RPMI8226 (cell line): ENCODE measurements at regions not wholly inside any gene's neighbourhood (a gene's known extent, or its start where the extent isn't known, plus 50 kb on each side); places are given as distances from the start of the nearest gene placed in this dataset.
"Not testable (repeated sequence)": the region's sequence is repeated elsewhere in the genome, so short reads cannot be mapped to it uniquely, and the experiment has no call there.

Experiments used
- DNase-seq: peaks from one replicate; pipeline ENCODE4 v3.0.0-alpha.2; 2015

DNA sequence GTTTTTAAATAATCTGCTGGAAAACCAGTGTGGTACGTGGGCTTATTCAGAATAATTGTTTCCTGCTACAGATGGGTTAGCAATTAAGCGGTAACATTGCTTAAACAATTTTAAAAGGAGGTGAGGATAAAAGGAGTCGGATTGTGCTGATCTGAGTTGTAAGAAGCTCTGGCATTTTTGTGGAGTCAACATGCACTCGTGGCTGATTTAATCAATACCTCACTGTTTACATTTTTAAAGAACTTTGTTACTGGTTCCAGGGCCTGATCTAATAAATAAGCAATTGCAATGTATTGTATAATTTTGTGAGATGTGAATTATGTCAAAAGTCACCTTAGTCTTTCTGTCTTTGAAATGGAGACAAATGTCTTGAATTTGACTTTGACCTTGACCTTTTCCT is 474.0 kb downstream of the SETD4 start:
- DNase-seq: no peak

DNA sequence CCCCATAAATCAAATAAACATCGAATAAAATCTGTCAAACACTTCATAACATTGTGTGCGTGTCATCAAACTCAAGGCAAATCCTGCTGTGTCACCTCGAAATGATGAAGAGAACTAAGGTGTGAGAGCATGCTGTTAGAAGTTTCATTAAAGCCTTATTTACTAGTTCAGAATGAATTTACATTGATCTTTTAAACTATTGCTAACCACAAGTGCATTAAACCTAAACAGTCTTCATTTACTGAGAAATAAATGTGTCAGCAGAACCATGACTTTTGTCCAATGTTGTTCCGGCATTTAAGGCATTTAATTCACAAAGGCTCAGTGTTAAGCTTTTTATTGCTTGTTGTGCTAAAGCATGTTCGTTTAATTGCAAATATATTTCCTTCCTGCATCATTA is 474.4 kb downstream of the SETD4 start:
- DNase-seq: no peak

- no peak for DNase-seq
Measured at GRCh38 chr21:35585155-35585554, 475.2 kb downstream of the SETD4 start.

- DNase-seq: no peak
Measured at GRCh38 chr21:35583566-35584216, 476.6 kb downstream of the SETD4 start.

DNA sequence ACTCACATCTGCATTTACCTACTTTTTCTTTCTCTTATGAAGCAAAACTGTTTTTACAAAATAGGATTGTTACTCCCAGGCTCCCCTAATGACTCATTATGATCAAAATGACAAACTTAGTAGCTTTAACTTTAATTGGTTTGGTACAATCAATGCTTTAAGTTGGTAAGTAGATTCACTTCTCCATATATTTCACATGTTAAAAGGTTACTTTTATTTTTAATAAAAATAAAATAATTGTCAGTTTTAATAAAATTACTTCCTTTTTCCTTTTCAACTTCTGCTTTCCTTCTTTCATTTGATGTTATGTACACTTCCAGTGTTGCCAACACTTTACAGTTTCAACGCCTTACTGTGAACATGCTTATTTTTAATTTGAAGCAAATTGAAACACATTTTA is 477.6 kb downstream of the SETD4 start:
- DNase-seq: no peak

DNA sequence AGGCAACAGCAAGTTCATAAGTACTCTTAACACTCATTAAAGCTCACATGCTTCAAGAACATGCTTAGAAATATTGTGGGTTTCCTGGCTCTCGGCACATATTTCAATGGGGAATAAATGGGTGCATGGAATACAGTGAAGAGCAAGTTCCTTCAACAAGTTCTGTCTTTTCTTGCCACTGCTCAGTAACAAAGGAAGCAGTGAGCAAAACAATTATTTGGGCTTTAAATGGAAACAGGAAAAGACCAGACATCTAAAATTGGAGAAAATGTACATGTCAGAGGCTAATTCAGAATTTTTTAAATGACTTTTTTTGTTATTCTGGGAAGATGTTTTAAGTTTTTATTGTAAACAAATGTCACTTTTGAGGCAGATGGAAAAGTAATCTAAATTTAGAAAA is 478.7 kb downstream of the SETD4 start:
- DNase-seq: no peak

DNA sequence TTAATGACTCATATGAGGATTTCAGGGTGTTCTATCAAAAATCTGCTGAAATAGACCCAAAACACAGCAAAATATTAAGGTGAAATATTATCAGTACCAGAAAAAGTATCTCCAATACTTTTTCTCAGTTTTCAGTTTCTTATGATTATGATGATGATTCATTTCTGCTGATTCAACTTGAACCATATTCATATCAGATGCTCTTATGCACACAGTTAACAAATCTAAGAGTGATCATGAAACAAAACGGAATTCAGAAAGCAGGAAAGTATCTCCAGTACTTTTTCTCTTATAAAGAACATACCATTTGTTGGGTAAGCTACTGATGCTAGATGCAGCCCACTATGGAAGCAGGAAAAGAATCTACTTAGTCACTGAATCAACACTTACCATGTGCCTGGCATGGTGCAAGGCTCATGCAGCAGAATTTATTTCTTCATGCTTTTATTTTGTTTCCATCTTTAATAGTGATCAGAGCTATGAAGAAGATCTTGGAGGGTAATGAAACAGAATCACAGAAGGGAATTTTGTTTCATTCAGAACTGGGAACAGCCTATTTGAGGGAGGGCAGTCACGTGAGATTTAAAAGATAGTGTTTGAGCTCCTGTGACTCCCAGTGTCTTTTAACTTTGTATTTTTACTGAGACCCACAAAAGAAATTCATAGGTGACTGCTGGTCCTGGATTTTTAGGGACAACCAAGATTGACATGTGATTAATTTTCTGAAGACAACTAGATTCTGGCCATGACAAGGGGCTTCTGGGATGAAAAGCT is 480.6 kb downstream of the SETD4 start:
- DNase-seq: no peak

GRCh38 chr21:35578831-35579471 is 481.4 kb downstream of the SETD4 start:
- no peak for DNase-seq

GRCh38 chr21:35578347-35578782 is 482.0 kb downstream of the SETD4 start:
- DNase-seq: peak; percentile 39

- DNase-seq: no peak
Measured at GRCh38 chr21:35575280-35575915, 484.9 kb downstream of the SETD4 start.

GRCh38 chr21:35573472-35574374 is 486.6 kb downstream of the SETD4 start:
- no peak for DNase-seq

- no peak for DNase-seq
Measured at GRCh38 chr21:35571910-35572309, 488.4 kb downstream of the SETD4 start.

- no peak for DNase-seq
Measured at GRCh38 chr21:35568643-35569042, 491.7 kb downstream of the SETD4 start.

- DNase-seq: no peak
Measured at GRCh38 chr21:35566874-35567273, 493.5 kb downstream of the SETD4 start.

DNA sequence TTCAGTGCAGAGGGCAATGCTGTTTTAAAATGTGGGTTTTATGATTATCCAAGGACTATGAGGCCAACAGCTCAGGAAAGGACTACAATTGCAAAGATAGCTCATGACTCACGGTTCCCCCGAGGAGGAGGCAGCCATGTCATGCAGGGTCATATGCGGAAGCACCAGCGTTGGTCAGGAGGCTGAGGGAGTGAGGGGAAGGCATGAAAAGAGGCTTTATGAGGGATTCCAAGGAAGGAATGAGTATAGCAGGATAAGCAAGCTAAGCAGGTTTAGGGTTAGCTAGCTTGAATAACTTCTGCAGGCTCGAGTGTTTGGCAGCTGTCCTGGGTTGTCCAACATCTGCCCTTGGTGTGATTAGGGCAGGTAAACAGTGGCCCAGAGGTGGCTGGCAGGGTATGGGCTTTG is 495.1 kb downstream of the SETD4 start:
- no peak for DNase-seq

DNA sequence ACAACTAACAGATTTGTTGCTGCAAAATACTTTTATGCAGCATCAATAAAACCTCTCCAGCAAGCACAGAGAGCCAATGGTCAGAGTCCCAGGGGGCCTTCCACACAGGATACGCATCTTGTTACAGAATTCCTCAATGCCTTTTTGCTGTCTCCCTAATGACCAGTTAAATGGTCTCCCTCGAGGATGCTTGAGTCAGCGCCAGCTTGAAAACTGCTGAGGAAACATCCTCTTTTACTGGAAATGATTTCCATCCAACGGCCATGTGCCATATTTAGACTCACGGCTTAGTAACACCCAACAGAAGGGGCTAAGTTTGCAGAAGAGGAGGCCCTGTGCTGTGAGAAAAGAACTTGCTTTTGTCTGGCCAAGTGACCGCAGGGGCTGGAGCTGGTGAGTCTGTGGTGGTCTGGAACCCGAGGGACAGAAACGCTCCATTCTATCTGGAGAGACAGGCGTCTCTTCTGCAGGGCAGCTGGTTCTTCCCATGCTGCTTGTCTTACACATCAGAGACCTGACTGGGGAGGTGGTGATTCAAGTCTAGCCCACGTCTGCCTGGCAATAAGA is 496.4 kb downstream of the SETD4 start:
- DNase-seq: no peak

DNA sequence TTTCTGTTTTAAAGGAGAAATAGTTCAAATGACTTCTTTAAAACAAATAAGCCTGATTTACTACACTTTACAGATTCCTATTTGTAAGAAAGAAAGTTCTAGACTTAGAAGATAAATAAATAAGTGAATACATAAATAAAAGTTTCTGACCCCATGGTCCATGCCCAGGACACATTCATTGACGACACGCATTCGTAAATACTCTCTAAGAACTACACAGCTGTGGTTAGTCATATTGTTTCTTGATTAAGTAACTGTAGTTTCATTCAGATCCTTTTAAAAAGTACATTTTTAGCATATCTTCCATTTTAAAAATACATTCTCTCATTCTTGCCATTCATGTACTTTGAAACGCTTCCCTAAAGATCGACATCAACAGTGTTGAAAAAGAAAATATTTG is 497.4 kb downstream of the SETD4 start:
- no peak for DNase-seq

- no peak for DNase-seq
Measured at GRCh38 chr21:35561116-35561515, 499.2 kb downstream of the SETD4 start.

DNA sequence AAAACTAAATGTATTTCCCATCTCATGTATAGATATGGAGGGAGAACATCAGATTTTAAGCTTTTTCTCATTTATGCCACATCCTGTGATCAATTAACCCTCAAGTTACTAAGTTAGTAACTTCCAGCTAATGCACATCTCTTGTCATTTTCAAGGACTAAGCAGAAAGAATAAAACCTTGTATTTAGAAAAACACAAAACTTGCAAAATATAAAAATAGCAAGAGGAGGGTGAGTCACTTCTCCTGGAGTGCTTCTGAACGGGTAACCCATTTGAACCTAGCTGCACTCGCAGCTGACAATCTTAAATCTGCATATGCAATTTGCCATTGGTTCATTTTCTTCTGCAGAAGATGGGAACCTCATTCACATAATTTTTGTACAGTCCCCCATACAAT is 500.5 kb downstream of the SETD4 start:
- DNase-seq: peak; percentile 32

DNA sequence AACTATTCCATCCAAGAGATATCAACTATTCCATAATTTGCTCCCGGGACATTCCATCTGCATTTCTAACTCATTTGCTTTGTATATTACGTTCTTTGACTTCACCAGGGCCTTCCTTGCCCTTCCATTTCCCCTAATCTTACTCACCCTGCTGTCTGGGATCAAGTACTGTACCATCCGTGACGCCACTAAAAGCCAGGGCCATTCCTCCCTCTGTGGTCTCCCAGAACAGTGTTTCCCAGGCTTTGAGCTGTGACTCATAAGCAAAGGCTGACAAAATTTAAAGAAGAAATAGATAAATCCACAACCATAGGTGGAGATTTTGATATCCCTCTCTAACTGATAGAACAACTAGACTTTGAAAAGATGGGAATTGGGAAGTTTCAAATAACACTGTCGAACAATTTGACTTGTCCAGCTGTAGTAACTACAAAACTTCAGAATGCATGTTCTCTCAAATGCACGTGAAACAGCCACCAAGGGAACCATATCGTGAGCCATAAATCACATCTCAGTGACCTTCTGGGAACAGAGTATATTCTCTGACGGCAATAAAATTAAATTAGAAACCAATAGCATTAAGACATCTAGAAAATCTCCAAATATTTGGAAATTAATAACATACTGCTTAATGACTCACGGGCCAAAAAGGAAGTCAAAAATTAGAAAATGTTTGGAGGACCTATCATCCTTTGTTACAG is 501.0 kb downstream of the SETD4 start:
- no peak for DNase-seq

DNA sequence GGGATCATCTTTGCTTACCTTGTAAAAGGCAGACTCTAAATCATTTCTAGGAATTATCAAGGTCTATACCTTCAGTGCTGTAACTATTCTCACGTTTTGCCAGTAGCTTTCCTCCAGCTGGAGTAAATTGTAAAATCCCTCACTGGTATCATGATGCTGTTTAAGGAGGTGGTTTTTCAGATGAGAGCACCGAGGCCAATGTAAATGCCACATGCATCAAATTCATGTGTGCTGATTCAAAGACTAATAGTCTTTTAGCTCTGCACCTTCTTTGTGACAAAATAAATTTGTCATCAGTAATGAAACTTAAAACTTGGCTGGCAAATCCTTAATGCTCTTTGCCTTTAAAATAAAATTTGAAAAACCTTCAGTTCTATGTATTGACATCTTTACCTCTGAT is 503.8 kb downstream of the SETD4 start:
- no peak for DNase-seq

GRCh38 chr21:35552483-35552882 is 503.4 kb upstream of the RUNX1 start:
- not testable (repeated sequence) for DNase-seq
